OCI-LY1 (cell line): ENCODE measurements at regions not wholly inside any gene's neighbourhood (a gene's known extent, or its start where the extent isn't known, plus 50 kb on each side); places are given as distances from the start of the nearest gene placed in this dataset.

Experiments used
- H2AFZ ChIP-seq: fragments of 200-600 bp; sonication (generic), shearing (Covaris generic); 2 replicates; pipeline ENCODE4 v1.6.0; 2014; ENCODE audit warnings: antibody characterized with exemption, mild to moderate bottlenecking, low read length
- H3F3A ChIP-seq: fragments of 200-600 bp; sonication (generic), shearing (Covaris generic); 2 replicates; pipeline ENCODE4 v1.6.0; 2014; ENCODE audit warnings: mild to moderate bottlenecking, antibody characterized with exemption, low read length, moderate library complexity; ENCODE audit not compliant: insufficient read depth
- H3K27ac ChIP-seq: fragments of 200-600 bp; sonication (generic); 2 replicates; pipeline ENCODE4 v1.5.1; 2014; ENCODE audit warnings: low read length, mixed run types, mild to moderate bottlenecking, low read depth; ENCODE audit not compliant: poor library complexity, severe bottlenecking
- H3K27me3 ChIP-seq: fragments of 200-600 bp; sonication (generic); 2 replicates; pipeline ENCODE4 v1.6.0; 2014; ENCODE audit warnings: antibody characterized with exemption, mild to moderate bottlenecking, low read length, moderate library complexity; ENCODE audit not compliant: insufficient read depth
- H3K36me3 ChIP-seq: fragments of 200-600 bp; sonication (generic); 2 replicates; pipeline ENCODE4 v1.6.1; 2014; ENCODE audit warnings: mild to moderate bottlenecking, antibody characterized with exemption, low read length, moderate library complexity, mixed read lengths; ENCODE audit not compliant: insufficient read depth
- H3K4me1 ChIP-seq: fragments of 200-600 bp; sonication (generic); 2 replicates; pipeline ENCODE4 v1.5.1; 2014; ENCODE audit warnings: mild to moderate bottlenecking, low read length, moderate library complexity; ENCODE audit not compliant: insufficient read depth, severe bottlenecking
- H3K4me2 ChIP-seq: fragments of 200-600 bp; sonication (generic), shearing (Covaris generic); 2 replicates; pipeline ENCODE4 v1.6.1; 2014; ENCODE audit warnings: low read length
- H3K4me3 ChIP-seq: fragments of 200-600 bp; sonication (generic); 2 replicates; pipeline ENCODE4 v1.5.1; 2014; ENCODE audit warnings: low read length, low read depth, mild to moderate bottlenecking, mixed read lengths; ENCODE audit not compliant: poor library complexity, severe bottlenecking
- H3K79me2 ChIP-seq: fragments of 200-600 bp; shearing (Covaris generic); 2 replicates; pipeline ENCODE4 v1.6.1; 2016; ENCODE audit warnings: mixed run types, low read length, mixed read lengths; ENCODE audit not compliant: insufficient read depth
- H3K9ac ChIP-seq: fragments of 200-600 bp; sonication (generic), shearing (Covaris generic); 2 replicates; pipeline ENCODE4 v1.6.1; 2014; ENCODE audit warnings: mild to moderate bottlenecking, low read length, mixed read lengths
- H3K9me2 ChIP-seq: fragments of 200-600 bp; sonication (generic), shearing (Covaris generic); 2 replicates; pipeline ENCODE4 v1.6.1; 2014; ENCODE audit warnings: low read depth, mild to moderate bottlenecking, low read length, mixed read lengths
- H3K9me3 ChIP-seq: fragments of 200-600 bp; shearing (Covaris generic); 2 replicates; pipeline ENCODE4 v1.6.1; 2014; ENCODE audit warnings: low read length, mixed read lengths
- H4K20me1 ChIP-seq: fragments of 200-600 bp; sonication (generic), shearing (Covaris generic); 2 replicates; pipeline ENCODE4 v1.6.0; 2016; ENCODE audit warnings: mild to moderate bottlenecking, low read length; ENCODE audit not compliant: insufficient read depth
- EZH2 ChIP-seq: fragments of 200-600 bp; sonication (generic), shearing (Covaris generic); IDR thresholded peaks from 2 replicates; pipeline ENCODE4 v1.8.0; 2017; ENCODE audit warnings: borderline replicate concordance, mixed run types, mild to moderate bottlenecking, antibody characterized with exemption, low read length, moderate library complexity, mixed read lengths
- TF ChIP-seq, protein P1 (sequence below): fragments of 200-600 bp; sonication (generic), shearing (Covaris generic); IDR thresholded peaks from 2 replicates; pipeline ENCODE4 v1.5.1; 2017; ENCODE audit warnings: mild to moderate bottlenecking, antibody characterized with exemption, low read length, moderate library complexity, mixed read lengths

GRCh38 chr2:66242099-66242789, 192.7 kb upstream of the MEIS1 start:
- Histone ChIP-seq H3K79me2 (no peaks in the 10 kb centered on the region), H3K27me3 (no peaks in the 10 kb centered on the region), H4K20me1 (no peaks in the 10 kb centered on the region), H3K4me3 (no peak overlapping the region), H3K9me3 (no peaks in the 10 kb centered on the region), H3K36me3 (no peaks in the 10 kb centered on the region), H3K9ac (no peak overlapping the region), H3F3A (no peaks in the 10 kb centered on the region), H3K4me2 (no peak overlapping the region), H3K4me1 (no peaks in the 10 kb centered on the region), H3K27ac (no peak overlapping the region), H2AFZ (no peak overlapping the region), H3K9me2 (no peaks in the 10 kb centered on the region)
- TF ChIP-seq, protein P1, sequence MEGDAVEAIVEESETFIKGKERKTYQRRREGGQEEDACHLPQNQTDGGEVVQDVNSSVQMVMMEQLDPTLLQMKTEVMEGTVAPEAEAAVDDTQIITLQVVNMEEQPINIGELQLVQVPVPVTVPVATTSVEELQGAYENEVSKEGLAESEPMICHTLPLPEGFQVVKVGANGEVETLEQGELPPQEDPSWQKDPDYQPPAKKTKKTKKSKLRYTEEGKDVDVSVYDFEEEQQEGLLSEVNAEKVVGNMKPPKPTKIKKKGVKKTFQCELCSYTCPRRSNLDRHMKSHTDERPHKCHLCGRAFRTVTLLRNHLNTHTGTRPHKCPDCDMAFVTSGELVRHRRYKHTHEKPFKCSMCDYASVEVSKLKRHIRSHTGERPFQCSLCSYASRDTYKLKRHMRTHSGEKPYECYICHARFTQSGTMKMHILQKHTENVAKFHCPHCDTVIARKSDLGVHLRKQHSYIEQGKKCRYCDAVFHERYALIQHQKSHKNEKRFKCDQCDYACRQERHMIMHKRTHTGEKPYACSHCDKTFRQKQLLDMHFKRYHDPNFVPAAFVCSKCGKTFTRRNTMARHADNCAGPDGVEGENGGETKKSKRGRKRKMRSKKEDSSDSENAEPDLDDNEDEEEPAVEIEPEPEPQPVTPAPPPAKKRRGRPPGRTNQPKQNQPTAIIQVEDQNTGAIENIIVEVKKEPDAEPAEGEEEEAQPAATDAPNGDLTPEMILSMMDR: no peak
- no peak for TF ChIP-seq EZH2

DNA sequence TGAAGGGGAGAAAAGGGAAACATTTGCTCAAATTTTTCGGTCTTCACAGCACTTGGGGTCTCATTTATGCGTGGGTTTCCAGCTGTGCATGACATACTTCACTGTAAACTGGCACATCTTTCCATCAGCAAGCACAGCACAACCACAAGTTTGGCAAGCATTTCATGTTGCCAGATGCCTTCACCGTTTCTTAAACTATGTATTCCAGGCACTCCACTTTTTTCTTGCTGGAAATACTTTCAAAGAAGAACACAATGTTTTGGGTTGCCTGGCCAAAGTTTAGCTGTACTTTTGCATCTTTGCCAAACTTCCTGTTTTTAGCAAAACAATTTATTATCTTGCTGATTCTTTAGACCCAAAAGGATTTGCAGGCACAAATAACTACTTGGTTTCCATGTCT, 194.6 kb upstream of the MEIS1 start:
- Histone ChIP-seq H3K79me2 (no peaks in the 10 kb centered on the region), H3K4me3 (no peak overlapping the region), H3K27ac (no peak overlapping the region), H3K9ac (no peak overlapping the region), H4K20me1 (no peaks in the 10 kb centered on the region), H3F3A (no peaks in the 10 kb centered on the region), H3K27me3 (no peaks in the 10 kb centered on the region), H3K4me1 (no peaks in the 10 kb centered on the region), H3K9me3 (no peaks in the 10 kb centered on the region), H3K36me3 (no peaks in the 10 kb centered on the region), H2AFZ (no peak overlapping the region), H3K9me2 (no peaks in the 10 kb centered on the region), H3K4me2 (no peak overlapping the region)
- no peak for TF ChIP-seq EZH2
- TF ChIP-seq, protein P1: no peak

GRCh38 chr2:66239655-66240054, 195.3 kb upstream of the MEIS1 start:
- no peak overlapping the region for H3K4me2 ChIP-seq
- H3K9me3 ChIP-seq: no peaks in the 10 kb centered on the region
- no peaks in the 10 kb centered on the region for H3K79me2 ChIP-seq
- no peak overlapping the region for H2AFZ ChIP-seq
- TF ChIP-seq EZH2: no peak
- TF ChIP-seq, protein P1: no peak
- H3K27ac ChIP-seq: no peak overlapping the region
- H3K9me2 ChIP-seq: no peaks in the 10 kb centered on the region
- H3K4me1 ChIP-seq: no peaks in the 10 kb centered on the region
- no peak overlapping the region for H3K4me3 ChIP-seq
- H3K9ac ChIP-seq: no peak overlapping the region
- H3K27me3 ChIP-seq: no peaks in the 10 kb centered on the region
- H4K20me1 ChIP-seq: no peaks in the 10 kb centered on the region
- no peaks in the 10 kb centered on the region for H3K36me3 ChIP-seq
- no peaks in the 10 kb centered on the region for H3F3A ChIP-seq
